IMR-90 (cell line): ENCODE measurements at regions not wholly inside any gene's neighbourhood (a gene's known extent, or its start where the extent isn't known, plus 50 kb on each side); places are given as distances from the start of the nearest gene placed in this dataset.

Source experiments
- ATAC-seq: fragments of 200-7000 bp; cut with Tn5 transposase; 2 replicates; pipeline ENCODE4 v1.9.1; 2020; ENCODE audit warnings: low read depth, mild to moderate bottlenecking, moderate library complexity
- BruUV-seq: library from RNA; stranded (reverse); fragments of 400-500 nt; replicated peaks from 2 replicates; lab custom pipeline; 2021; lab: Mats Ljungman, UMichigan
- CTCF ChIA-PET: fragments of 300-600 bp; formaldehyde crosslinking; extraction: SDS; loops from one replicate; lab custom pipeline; 2021; ENCODE audit warnings: antibody characterized with exemption; lab: Yijun Ruan, JAX
- POLR2A ChIA-PET: fragments of 300-600 bp; sonication (Branson Sonifier 250); formaldehyde crosslinking; loops from one replicate; lab custom pipeline; 2022; ENCODE audit warnings: antibody characterized with exemption; ENCODE audit not compliant: unreplicated experiment; lab: Charles Lee
- DNase-seq: peaks from one replicate; pipeline ENCODE4 v3.0.0; 2013
- H2AFZ ChIP-seq: replicated peaks from 2 replicates; pipeline ENCODE3; 2013; ENCODE audit warnings: low read length, mild to moderate bottlenecking; ENCODE audit not compliant: poor library complexity
- H2AK5ac ChIP-seq: 2 replicates; pipeline ENCODE4 v1.6.1; 2013; ENCODE audit warnings: low read depth, low read length, inconsistent platforms
- H2AK9ac ChIP-seq: replicated peaks from 2 replicates; pipeline ENCODE3; 2013; ENCODE audit warnings: mild to moderate bottlenecking, low read depth, low read length, moderate library complexity; ENCODE audit not compliant: poor library complexity
- H2BK120ac ChIP-seq: 2 replicates; pipeline ENCODE4 v1.6.1; 2013; ENCODE audit warnings: low read depth, low read length, inconsistent platforms
- H2BK15ac ChIP-seq: 3 replicates; pipeline ENCODE4 v1.6.1; 2013; ENCODE audit warnings: low read depth, low read length, inconsistent platforms
- H2BK20ac ChIP-seq: 2 replicates; pipeline ENCODE4 v1.6.1; 2013; ENCODE audit warnings: low read depth, mild to moderate bottlenecking, inconsistent platforms, low read length, moderate library complexity
- H2BK5ac ChIP-seq: 2 replicates; pipeline ENCODE4 v1.6.1; 2013; ENCODE audit warnings: mild to moderate bottlenecking, low read depth, low read length, inconsistent platforms; ENCODE audit not compliant: poor library complexity, severe bottlenecking
- H3K14ac ChIP-seq: replicated peaks from 2 replicates; pipeline ENCODE4 v1.6.1; 2013; ENCODE audit warnings: low read depth, low read length, inconsistent platforms
- H3K18ac ChIP-seq: 2 replicates; pipeline ENCODE4 v1.6.1; 2013; ENCODE audit warnings: low read depth, low read length, control low read depth
- H3K23ac ChIP-seq: 2 replicates; pipeline ENCODE4 v1.6.1; 2013; ENCODE audit warnings: low read depth, low read length, inconsistent platforms
- H3K27ac ChIP-seq: 2 replicates; pipeline ENCODE4 v1.5.1; 2013; ENCODE audit warnings: mild to moderate bottlenecking, control low read depth, low read length; ENCODE audit not compliant: insufficient read depth
- H3K27me3 ChIP-seq: 2 replicates; pipeline ENCODE4 v1.6.1; 2013; ENCODE audit warnings: low read length; ENCODE audit not compliant: control insufficient read depth, insufficient read depth
- H3K36me3 ChIP-seq: 2 replicates; pipeline ENCODE4 v1.6.1; 2013; ENCODE audit warnings: low read length, mixed read lengths; ENCODE audit not compliant: control insufficient read depth, insufficient read depth
- H3K4ac ChIP-seq: 2 replicates; pipeline ENCODE4 v1.6.1; 2013; ENCODE audit warnings: low read depth, low read length, inconsistent platforms
- H3K4me1 ChIP-seq: 2 replicates; pipeline ENCODE4 v1.6.1; 2013; ENCODE audit warnings: low read length, mixed read lengths; ENCODE audit not compliant: control insufficient read depth, insufficient read depth
- H3K4me2 ChIP-seq: 2 replicates; pipeline ENCODE4 v1.6.1; 2013; ENCODE audit warnings: low read depth, mild to moderate bottlenecking, control low read depth, low read length, moderate library complexity
- H3K4me3 ChIP-seq: 2 replicates; pipeline ENCODE4 v1.5.1; 2013; ENCODE audit warnings: low read depth, mild to moderate bottlenecking, control low read depth, low read length, moderate library complexity; ENCODE audit not compliant: insufficient read depth
- H3K56ac ChIP-seq: 2 replicates; pipeline ENCODE4 v1.6.1; 2013; ENCODE audit warnings: low read length, inconsistent platforms; ENCODE audit not compliant: insufficient read depth; ENCODE audit errors: extremely low read depth
- H3K79me1 ChIP-seq, 2 experiments: 2 replicates each; pipeline ENCODE4 v1.6.1; 2013; ENCODE audit warnings: low read length in 2 of 2, inconsistent platforms in 1 of 2, low read depth in 1 of 2
- H3K9ac ChIP-seq: 2 replicates; pipeline ENCODE4 v1.6.1; 2013; ENCODE audit warnings: low read depth, low read length, control low read depth
- H3K9me1 ChIP-seq: 2 replicates; pipeline ENCODE4 v1.6.1; 2013; ENCODE audit warnings: low read length, inconsistent platforms; ENCODE audit not compliant: insufficient read depth
- H3K9me3 ChIP-seq: 2 replicates; pipeline ENCODE4 v1.6.1; 2013; ENCODE audit warnings: low read length; ENCODE audit not compliant: control insufficient read depth, insufficient read depth
- H4K20me1 ChIP-seq: 2 replicates; pipeline ENCODE4 v1.6.1; 2013; ENCODE audit warnings: low read length, inconsistent platforms; ENCODE audit not compliant: insufficient read depth
- H4K5ac ChIP-seq: 2 replicates; pipeline ENCODE4 v1.6.1; 2013; ENCODE audit warnings: mild to moderate bottlenecking, low read depth, low read length, control low read depth
- H4K8ac ChIP-seq, 2 experiments: 2 replicates each; pipeline ENCODE4 v1.6.1; 2013; ENCODE audit warnings: low read depth in 2 of 2, low read length in 2 of 2, control low read depth in 1 of 2, inconsistent platforms in 1 of 2
- H4K91ac ChIP-seq: 2 replicates; pipeline ENCODE4 v1.6.1; 2013; ENCODE audit warnings: low read depth, low read length, inconsistent platforms; ENCODE audit not compliant: insufficient read depth
- BHLHE40 ChIP-seq: fragments of 150-350 bp; IDR thresholded peaks from 2 replicates; pipeline ENCODE4 v1.6.1; 2016; ENCODE audit warnings: mild to moderate bottlenecking, low read depth, low read length
- CEBPB ChIP-seq: IDR thresholded peaks from 2 replicates; pipeline ENCODE4 v1.6.1; 2012; ENCODE audit warnings: low read depth, low read length, improper control_type of control experiment
- CHD1 ChIP-seq: IDR thresholded peaks from 2 replicates; pipeline ENCODE4 v1.6.1; 2012; ENCODE audit warnings: low read depth, low read length, improper control_type of control experiment
- CTCF ChIP-seq: conservative IDR thresholded peaks from 2 replicates; pipeline ENCODE4 v1.5.1; 2012; ENCODE audit warnings: mild to moderate bottlenecking, low read depth, low read length, improper control_type of control experiment
- ELK1 ChIP-seq: fragments of 150-350 bp; IDR thresholded peaks from 2 replicates; pipeline ENCODE4 v1.6.1; 2016; ENCODE audit warnings: low read depth, mild to moderate bottlenecking, low read length, moderate library complexity, borderline replicate concordance
- FOS ChIP-seq: fragments of 150-350 bp; IDR thresholded peaks from 2 replicates; pipeline ENCODE4 v1.6.1; 2016; ENCODE audit warnings: low read depth, low read length
- MAFK ChIP-seq: IDR thresholded peaks from 2 replicates; pipeline ENCODE4 v1.6.1; 2012; ENCODE audit warnings: low read depth, low read length, improper control_type of control experiment
- MAZ ChIP-seq: IDR thresholded peaks from 2 replicates; pipeline ENCODE4 v1.6.1; 2012; ENCODE audit warnings: low read depth, mild to moderate bottlenecking, low read length, improper control_type of control experiment, moderate library complexity, borderline replicate concordance
- MXI1 ChIP-seq: IDR thresholded peaks from 2 replicates; pipeline ENCODE4 v1.6.1; 2012; ENCODE audit warnings: low read depth, mild to moderate bottlenecking, low read length, moderate library complexity, borderline replicate concordance
- NFE2L2 ChIP-seq: fragments of 150-350 bp; IDR thresholded peaks from 2 replicates; pipeline ENCODE4 v1.6.1; 2016; ENCODE audit warnings: low read depth, mild to moderate bottlenecking, low read length
- POLR2A ChIP-seq: IDR thresholded peaks from 2 replicates; pipeline ENCODE4 v1.6.1; 2012; ENCODE audit warnings: mild to moderate bottlenecking, low read depth, low read length
- RAD21 ChIP-seq: IDR thresholded peaks from 2 replicates; pipeline ENCODE4 v1.6.1; 2012; ENCODE audit warnings: low read length, improper control_type of control experiment
- RCOR1 ChIP-seq: IDR thresholded peaks from 2 replicates; pipeline ENCODE4 v1.6.1; 2012; ENCODE audit warnings: mild to moderate bottlenecking, low read length, improper control_type of control experiment; ENCODE audit not compliant: insufficient replicate concordance
- RFX5 ChIP-seq: IDR thresholded peaks from 2 replicates; pipeline ENCODE4 v1.8.0; 2012; ENCODE audit warnings: low read depth, mild to moderate bottlenecking, low read length, moderate library complexity
- SMC3 ChIP-seq: fragments of 150-350 bp; IDR thresholded peaks from 2 replicates; pipeline ENCODE4 v1.6.1; 2016; ENCODE audit warnings: low read depth, mild to moderate bottlenecking, antibody characterized with exemption, low read length, moderate library complexity
- USF2 ChIP-seq: fragments of 150-350 bp; IDR thresholded peaks from 2 replicates; pipeline ENCODE4 v1.6.1; 2017; ENCODE audit warnings: mild to moderate bottlenecking, antibody characterized with exemption, low read length, low read depth
- WGBS, 2 experiments: methylation state at CpG; one replicate each; pipeline versions ENCODE4 v1.1.5 to v1.1.7; 2013; ENCODE audit warnings: missing lambda C conversion rate in 2 of 2; ENCODE audit not compliant: insufficient read length in 1 of 2; ENCODE audit errors: extremely low coverage in 2 of 2; 5-methylcytosine and 5-hydroxymethylcytosine counted together
- dilution Hi-C: fragments of 300-500 bp; cut with HindIII; formaldehyde crosslinking; loops from one replicate; pipeline ENCODE4 v1.14.3; 2018; ENCODE audit warnings: low sequenced_read_pairs; ENCODE audit not compliant: unreplicated experiment
- in situ Hi-C: fragments of 300-500 bp; cut with MboI; formaldehyde crosslinking; loops from 3 replicates; pipeline ENCODE4 v1.14.3; 2019; ENCODE audit warnings: low sequenced_read_pairs, inconsistent platforms, mixed read lengths
- intact Hi-C: fragments of 100-400 bp; cut with micrococcal nuclease; formaldehyde crosslinking; loops from 2 replicates; pipeline ENCODE4 v1.10.0; 2022

GRCh38 chr1:208917281-208917680 is 666.2 kb upstream of the CAMK1G start:
- Histone ChIP-seq H2AK5ac (no peak overlapping the region), H3K27me3 (no peaks in the 10 kb centered on the region), H3K36me3 (no peaks in the 10 kb centered on the region), H3K79me1 (no peaks in the 10 kb centered on the region), H2AK9ac (no peak overlapping the region), H4K91ac (no peak overlapping the region), H3K4me2 (no peak overlapping the region), H3K18ac (no peak overlapping the region), H3K4me3 (no peak overlapping the region), H3K9ac (no peak overlapping the region), H3K4ac (no peak overlapping the region), H2BK120ac (no peak overlapping the region), H4K5ac (no peak overlapping the region), H2AFZ (no peak overlapping the region), H3K4me1 (no peaks in the 10 kb centered on the region), H2BK5ac (no peak overlapping the region), H2BK15ac (no peak overlapping the region), H2BK20ac (no peak overlapping the region), H4K8ac (no peak overlapping the region), H4K20me1 (no peaks in the 10 kb centered on the region), H3K56ac (no peak overlapping the region), H3K27ac (no peak overlapping the region), H3K23ac (no peak overlapping the region), H3K14ac (no peak overlapping the region), H3K9me3 (peaks cover 3% of the 10 kb centered on the region), H3K9me1 (no peaks in the 10 kb centered on the region)
- WGBS, 2 experiments, result no CpG with 5 or more reads among the region's 5 CpGs
- BruUV-seq, result no TSS peak
- ChIA-PET CTCF (no interaction called here), POLR2A (no interaction called here)
- intact Hi-C loops, result no loop called here
- in situ Hi-C loops, result no loop called here
- ATAC-seq (no peak), DNase-seq (no peak)
- TF ChIP-seq SMC3, result no peak
- no peak for TF ChIP-seq BHLHE40
- no peak for TF ChIP-seq RAD21
- no peak for TF ChIP-seq MAFK
- no peak for TF ChIP-seq USF2
- TF ChIP-seq CEBPB, result no peak
- no peak for TF ChIP-seq RFX5
- TF ChIP-seq NFE2L2, result no peak
- no peak for TF ChIP-seq FOS
- TF ChIP-seq ELK1, result no peak
- TF ChIP-seq CHD1, result no peak
- no peak for TF ChIP-seq MAZ
- no peak for TF ChIP-seq CTCF
- no peak for TF ChIP-seq MXI1
- no peak for TF ChIP-seq POLR2A
- no peak for TF ChIP-seq RCOR1
- dilution Hi-C loops, result no loop called here
